ENCODE measurements at regions not wholly inside any gene's neighbourhood (a gene's known extent, or its start where the extent isn't known, plus 50 kb on each side); places are given as distances from the start of the nearest gene placed in this dataset.

GRCh38 chr14:88995437-88996198 is 171.2 kb downstream of the TTC8 start:
- H3K36me3 ChIP-seq (ENCODE audit: control insufficient read depth, insufficient read depth, low read length): no peaks in the 10 kb centered on the region
- no peaks in the 10 kb centered on the region for H3K9me3 ChIP-seq (ENCODE audit: control insufficient read depth in 2 of 2, low read length in 2 of 2)
- peaks cover 0 to 6% (median 0%) of the 10 kb centered on the region in 7 donors for H3K9me3 Mint-ChIP-seq
- H3K4me1 ChIP-seq (ENCODE audit: control insufficient read depth, insufficient read depth, low read length, poor library complexity, severe bottlenecking): no peaks in the 10 kb centered on the region
- ATAC-seq (ENCODE audit: low read depth in 2 of 2) (no peak), DNase-seq (no peak)
- H3K4me3 ChIP-seq (ENCODE audit: low read depth, low read length): no peak overlapping the region
- no peaks in the 10 kb centered on the region for H3K4me1 Mint-ChIP-seq
- H3K36me3 Mint-ChIP-seq: no peaks in the 10 kb centered on the region
- no peak overlapping the region for H3K27ac ChIP-seq (ENCODE audit: insufficient read depth, low read length, poor library complexity, severe bottlenecking)
- no peak overlapping the region for H3K27ac Mint-ChIP-seq
- no peak overlapping the region for H3K4me3 Mint-ChIP-seq
- peaks cover 10% of the 10 kb centered on the region for H3K27me3 ChIP-seq (ENCODE audit: control insufficient read depth, insufficient read depth, low read length)
- peaks cover 27% of the 10 kb centered on the region for H3K27me3 Mint-ChIP-seq

GRCh38 chr14:88998027-88998426 is 173.6 kb downstream of the TTC8 start:
- Histone ChIP-seq H3K9me3 (ENCODE audit: control insufficient read depth in 2 of 2, low read length in 2 of 2) (no peaks in the 10 kb centered on the region), H3K4me1 (ENCODE audit: control insufficient read depth, insufficient read depth, low read length, poor library complexity, severe bottlenecking) (no peaks in the 10 kb centered on the region), H3K36me3 (ENCODE audit: control insufficient read depth, insufficient read depth, low read length) (no peaks in the 10 kb centered on the region), H3K4me3 (ENCODE audit: low read depth, low read length) (no peak overlapping the region), H3K27ac (ENCODE audit: insufficient read depth, low read length, poor library complexity, severe bottlenecking) (no peak overlapping the region), H3K27me3 (ENCODE audit: control insufficient read depth, insufficient read depth, low read length) (peaks cover 7% of the 10 kb centered on the region)
- DNase-seq (no peak), ATAC-seq (ENCODE audit: low read depth in 2 of 2) (no peak)
- no peak overlapping the region for H3K27ac Mint-ChIP-seq
- no peaks in the 10 kb centered on the region for H3K36me3 Mint-ChIP-seq
- H3K4me1 Mint-ChIP-seq: no peaks in the 10 kb centered on the region
- no peak overlapping the region for H3K4me3 Mint-ChIP-seq
- H3K27me3 Mint-ChIP-seq: peaks cover 31% of the 10 kb centered on the region
- peaks cover 0 to 1% (median 0%) of the 10 kb centered on the region in 7 donors for H3K9me3 Mint-ChIP-seq

GRCh38 chr14:88999137-88999536 is 174.7 kb downstream of the TTC8 start:
- Histone ChIP-seq H3K27ac (ENCODE audit: insufficient read depth, low read length, poor library complexity, severe bottlenecking) (no peak overlapping the region), H3K9me3 (ENCODE audit: control insufficient read depth in 2 of 2, low read length in 2 of 2) (no peaks in the 10 kb centered on the region), H3K4me1 (ENCODE audit: control insufficient read depth, insufficient read depth, low read length, poor library complexity, severe bottlenecking) (no peaks in the 10 kb centered on the region), H3K36me3 (ENCODE audit: control insufficient read depth, insufficient read depth, low read length) (no peaks in the 10 kb centered on the region), H3K4me3 (ENCODE audit: low read depth, low read length) (no peak overlapping the region), H3K27me3 (ENCODE audit: control insufficient read depth, insufficient read depth, low read length) (peaks cover 7% of the 10 kb centered on the region)
- Mint-ChIP-seq H3K9me3 (peaks cover 0 to 1% (median 0%) of the 10 kb centered on the region in 7 donors), H3K27ac (no peak overlapping the region), H3K27me3 (peaks cover 33% of the 10 kb centered on the region), H3K4me1 (no peaks in the 10 kb centered on the region), H3K4me3 (no peak overlapping the region), H3K36me3 (no peaks in the 10 kb centered on the region)
- ATAC-seq (ENCODE audit: low read depth in 2 of 2) (no peak), DNase-seq (no peak)

- peak in 1 of 3 donors; percentile 6 for DNase-seq
- Histone ChIP-seq H3K36me3 (ENCODE audit: control insufficient read depth, insufficient read depth, low read length) (no peaks in the 10 kb centered on the region), H3K27me3 (ENCODE audit: control insufficient read depth, insufficient read depth, low read length) (peaks cover 7% of the 10 kb centered on the region), H3K27ac (ENCODE audit: insufficient read depth, low read length, poor library complexity, severe bottlenecking) (no peak overlapping the region), H3K4me1 (ENCODE audit: control insufficient read depth, insufficient read depth, low read length, poor library complexity, severe bottlenecking) (no peaks in the 10 kb centered on the region), H3K4me3 (ENCODE audit: low read depth, low read length) (no peak overlapping the region), H3K9me3 (ENCODE audit: control insufficient read depth in 2 of 2, low read length in 2 of 2) (no peaks in the 10 kb centered on the region)
- no peak for ATAC-seq (ENCODE audit: low read depth in 2 of 2)
- Mint-ChIP-seq H3K9me3 (peaks cover 0 to 3% (median 0%) of the 10 kb centered on the region in 7 donors), H3K27ac (no peak overlapping the region), H3K4me1 (no peaks in the 10 kb centered on the region), H3K27me3 (peaks cover 32% of the 10 kb centered on the region), H3K36me3 (no peaks in the 10 kb centered on the region), H3K4me3 (no peak overlapping the region)
Observed at GRCh38 chr14:89000007-89000942, 175.8 kb downstream of the TTC8 start.

- peaks cover 0 to 3% (median 0%) of the 10 kb centered on the region in 7 donors for H3K9me3 Mint-ChIP-seq
- H3K9me3 ChIP-seq (ENCODE audit: control insufficient read depth in 2 of 2, low read length in 2 of 2): no peaks in the 10 kb centered on the region
- ATAC-seq (ENCODE audit: low read depth in 2 of 2): no peak
- no peak overlapping the region for H3K27ac ChIP-seq (ENCODE audit: insufficient read depth, low read length, poor library complexity, severe bottlenecking)
- DNase-seq: no peak
- H3K4me1 Mint-ChIP-seq: no peaks in the 10 kb centered on the region
- H3K27me3 ChIP-seq (ENCODE audit: control insufficient read depth, insufficient read depth, low read length): peaks cover under 1% of the 10 kb centered on the region
- no peaks in the 10 kb centered on the region for H3K36me3 ChIP-seq (ENCODE audit: control insufficient read depth, insufficient read depth, low read length)
- no peak overlapping the region for H3K4me3 Mint-ChIP-seq
- no peak overlapping the region for H3K27ac Mint-ChIP-seq
- no peak overlapping the region for H3K4me3 ChIP-seq (ENCODE audit: low read depth, low read length)
- H3K27me3 Mint-ChIP-seq: peaks cover 18% of the 10 kb centered on the region
- H3K36me3 Mint-ChIP-seq: no peaks in the 10 kb centered on the region
- H3K4me1 ChIP-seq (ENCODE audit: control insufficient read depth, insufficient read depth, low read length, poor library complexity, severe bottlenecking): no peaks in the 10 kb centered on the region
Observed at GRCh38 chr14:89004166-89004565, 179.7 kb downstream of the TTC8 start.

- no peaks in the 10 kb centered on the region for H3K9me3 ChIP-seq (ENCODE audit: control insufficient read depth in 2 of 2, low read length in 2 of 2)
- no peak overlapping the region for H3K27ac Mint-ChIP-seq
- no peak for ATAC-seq (ENCODE audit: low read depth in 2 of 2)
Observed at GRCh38 chr14:89007906-89008305, 183.5 kb downstream of the TTC8 start.

GRCh38 chr14:89011355-89012281 is 187.2 kb downstream of the TTC8 start:
- no peaks in the 10 kb centered on the region for H3K4me1 Mint-ChIP-seq
- DNase-seq (no peak), ATAC-seq (ENCODE audit: low read depth in 2 of 2) (no peak)
- H3K36me3 ChIP-seq (ENCODE audit: control insufficient read depth, insufficient read depth, low read length): no peaks in the 10 kb centered on the region
- no peaks in the 10 kb centered on the region for H3K36me3 Mint-ChIP-seq
- no peak overlapping the region for H3K27ac Mint-ChIP-seq
- H3K27me3 ChIP-seq (ENCODE audit: control insufficient read depth, insufficient read depth, low read length): peaks cover 7% of the 10 kb centered on the region
- H3K4me1 ChIP-seq (ENCODE audit: control insufficient read depth, insufficient read depth, low read length, poor library complexity, severe bottlenecking): no peaks in the 10 kb centered on the region
- H3K27me3 Mint-ChIP-seq: peaks cover 23% of the 10 kb centered on the region
- no peak overlapping the region for H3K27ac ChIP-seq (ENCODE audit: insufficient read depth, low read length, poor library complexity, severe bottlenecking)
- no peaks in the 10 kb centered on the region for H3K9me3 ChIP-seq (ENCODE audit: control insufficient read depth in 2 of 2, low read length in 2 of 2)
- no peak overlapping the region for H3K4me3 ChIP-seq (ENCODE audit: low read depth, low read length)
- H3K9me3 Mint-ChIP-seq: peaks cover 0 to 3% (median 0%) of the 10 kb centered on the region in 7 donors
- no peak overlapping the region for H3K4me3 Mint-ChIP-seq

More at GRCh38 chr14:89007906-89008305, 183.5 kb downstream of the TTC8 start:
- Histone ChIP-seq H3K27me3 (ENCODE audit: control insufficient read depth, insufficient read depth, low read length) (peaks cover 7% of the 10 kb centered on the region), H3K36me3 (ENCODE audit: control insufficient read depth, insufficient read depth, low read length) (no peaks in the 10 kb centered on the region), H3K27ac (ENCODE audit: insufficient read depth, low read length, poor library complexity, severe bottlenecking) (no peak overlapping the region), H3K4me1 (ENCODE audit: control insufficient read depth, insufficient read depth, low read length, poor library complexity, severe bottlenecking) (no peaks in the 10 kb centered on the region), H3K4me3 (ENCODE audit: low read depth, low read length) (no peak overlapping the region)
- no peak for DNase-seq
- Mint-ChIP-seq H3K4me1 (no peaks in the 10 kb centered on the region), H3K4me3 (no peak overlapping the region), H3K9me3 (peaks cover 0 to 3% (median 0%) of the 10 kb centered on the region in 7 donors), H3K27me3 (peaks cover 23% of the 10 kb centered on the region), H3K36me3 (no peaks in the 10 kb centered on the region)

Measured in CD4-positive, CD25-positive, alpha-beta regulatory T cell (primary cell).